CD4-positive, CD25-positive, alpha-beta regulatory T cell (primary cell): ENCODE measurements at regions not wholly inside any gene's neighbourhood (a gene's known extent, or its start where the extent isn't known, plus 50 kb on each side); places are given as distances from the start of the nearest gene placed in this dataset.
A peak's percentile ranks its signal among the peaks of the same experiment; 100 is the strongest.

ENCODE experiments used
- ATAC-seq, 2 donors: fragments of 150-1000 bp; cut with Tn5 transposase; one replicate each; pipeline ENCODE4 v1.10.0; 2021; ENCODE audit warnings: low read depth in 2 of 2, moderate number of reproducible peaks in 2 of 2, moderate library complexity in 1 of 2
- DNase-seq, 3 donors: peaks; one replicate each; pipeline versions ENCODE4 v3.0.0 to v3.0.0-alpha.2; 2012 to 2022; ENCODE audit warnings: mixed read lengths in 1 of 3
- H3K27ac ChIP-seq: one replicate; pipeline ENCODE4 v1.7.0; 2013; ENCODE audit warnings: mild to moderate bottlenecking, low read length; ENCODE audit not compliant: insufficient read depth, poor library complexity, severe bottlenecking
- H3K27me3 ChIP-seq: one replicate; pipeline ENCODE4 v1.7.0; 2013; ENCODE audit warnings: low read length; ENCODE audit not compliant: control insufficient read depth, insufficient read depth
- H3K36me3 ChIP-seq: one replicate; pipeline ENCODE4 v1.7.0; 2013; ENCODE audit warnings: mild to moderate bottlenecking, low read length, moderate library complexity; ENCODE audit not compliant: control insufficient read depth, insufficient read depth
- H3K4me1 ChIP-seq: 2 replicates; pipeline ENCODE4 v1.7.0; 2013; ENCODE audit warnings: mild to moderate bottlenecking, low read length; ENCODE audit not compliant: insufficient read depth, control insufficient read depth, poor library complexity, severe bottlenecking
- H3K4me3 ChIP-seq: one replicate; pipeline ENCODE4 v1.7.0; 2013; ENCODE audit warnings: low read depth, mild to moderate bottlenecking, low read length, moderate library complexity
- H3K9me3 ChIP-seq, 2 experiments: 1 replicate in 1 of 2; 2 replicates in 1 of 2; pipeline ENCODE4 v1.7.0; 2013; ENCODE audit warnings: low read length in 2 of 2, mild to moderate bottlenecking in 1 of 2, moderate library complexity in 1 of 2; ENCODE audit not compliant: control insufficient read depth in 2 of 2
- H3K27ac Mint-ChIP-seq, 3 donors: one replicate each; pipeline ENCODE4 v1.8.0; 2020 to 2022; ENCODE audit warnings: mild to moderate bottlenecking in 3 of 3, mixed read lengths in 3 of 3, moderate library complexity in 2 of 3
- H3K27me3 Mint-ChIP-seq: one replicate; pipeline ENCODE4 v1.8.0; 2022; ENCODE audit warnings: mild to moderate bottlenecking, mixed read lengths
- H3K36me3 Mint-ChIP-seq: one replicate; pipeline ENCODE4 v1.8.0; 2020; ENCODE audit warnings: mixed read lengths
- H3K4me1 Mint-ChIP-seq, 4 donors: one replicate each; pipeline ENCODE4 v1.8.0; 2020 to 2022; ENCODE audit warnings: mixed read lengths in 4 of 4, mild to moderate bottlenecking in 1 of 4
- H3K4me3 Mint-ChIP-seq, 4 donors: one replicate each; pipeline ENCODE4 v1.8.0; 2020 to 2022; ENCODE audit warnings: mild to moderate bottlenecking in 4 of 4, mixed read lengths in 4 of 4, moderate library complexity in 3 of 4
- H3K9me3 Mint-ChIP-seq, 7 donors: one replicate each; pipeline ENCODE4 v1.8.0; 2020 to 2022; ENCODE audit warnings: mixed read lengths in 7 of 7, mild to moderate bottlenecking in 3 of 7, moderate library complexity in 2 of 7

- H3K9me3 Mint-ChIP-seq = peaks cover 0 to 4% (median 0%) of the 10 kb centered on the region in 7 donors
- ATAC-seq = no peak
Measured at GRCh38 chr11:104541701-104542100, 356.6 kb downstream of the CASP12 start.

GRCh38 chr11:104538313-104538712 is 359.9 kb downstream of the CASP12 start:
- no peak overlapping the region for H3K4me3 ChIP-seq
- H3K36me3 ChIP-seq = no peaks in the 10 kb centered on the region
- peaks cover 0 to 1% (median 0%) of the 10 kb centered on the region in 7 donors for H3K9me3 Mint-ChIP-seq

More at GRCh38 chr11:104541701-104542100, 356.6 kb downstream of the CASP12 start:
- no peaks in the 10 kb centered on the region for H3K36me3 Mint-ChIP-seq
- H3K4me1 Mint-ChIP-seq = no peaks in the 10 kb centered on the region
- H3K27me3 ChIP-seq = no peaks in the 10 kb centered on the region
- no peak overlapping the region for H3K4me3 ChIP-seq
- DNase-seq = no peak
- H3K27ac ChIP-seq = no peak overlapping the region
- no peaks in the 10 kb centered on the region for H3K27me3 Mint-ChIP-seq
- H3K4me1 ChIP-seq = no peaks in the 10 kb centered on the region
- H3K27ac Mint-ChIP-seq = no peak overlapping the region
- H3K9me3 ChIP-seq = no peaks in the 10 kb centered on the region
- no peaks in the 10 kb centered on the region for H3K36me3 ChIP-seq
- no peak overlapping the region for H3K4me3 Mint-ChIP-seq

GRCh38 chr11:104534278-104534677 is 364.0 kb downstream of the CASP12 start:
- H3K9me3 Mint-ChIP-seq = no peaks in the 10 kb centered on the region
- no peaks in the 10 kb centered on the region for H3K36me3 ChIP-seq
- no peaks in the 10 kb centered on the region for H3K36me3 Mint-ChIP-seq
- H3K27me3 Mint-ChIP-seq = no peaks in the 10 kb centered on the region
- H3K4me3 ChIP-seq = no peak overlapping the region
- no peak overlapping the region for H3K27ac ChIP-seq
- no peaks in the 10 kb centered on the region for H3K4me1 Mint-ChIP-seq
- no peak overlapping the region for H3K4me3 Mint-ChIP-seq
- DNase-seq (no peak), ATAC-seq (no peak)
- H3K9me3 ChIP-seq = no peaks in the 10 kb centered on the region
- no peak overlapping the region for H3K27ac Mint-ChIP-seq
- no peaks in the 10 kb centered on the region for H3K27me3 ChIP-seq
- no peaks in the 10 kb centered on the region for H3K4me1 ChIP-seq

More at GRCh38 chr11:104538313-104538712, 359.9 kb downstream of the CASP12 start:
- Histone ChIP-seq H3K9me3 (no peaks in the 10 kb centered on the region), H3K4me1 (no peaks in the 10 kb centered on the region), H3K27ac (no peak overlapping the region), H3K27me3 (no peaks in the 10 kb centered on the region)
- Mint-ChIP-seq H3K27ac (no peak overlapping the region), H3K27me3 (no peaks in the 10 kb centered on the region), H3K4me1 (no peaks in the 10 kb centered on the region), H3K4me3 (no peak overlapping the region), H3K36me3 (no peaks in the 10 kb centered on the region)
- no peak for ATAC-seq
- DNase-seq = no peak

GRCh38 chr11:104531894-104532293 is 366.4 kb downstream of the CASP12 start:
- no peaks in the 10 kb centered on the region for H3K27me3 Mint-ChIP-seq
- Histone ChIP-seq H3K4me1 (no peaks in the 10 kb centered on the region), H3K27ac (no peak overlapping the region), H3K36me3 (no peaks in the 10 kb centered on the region), H3K27me3 (no peaks in the 10 kb centered on the region), H3K9me3 (no peaks in the 10 kb centered on the region), H3K4me3 (no peak overlapping the region)
- DNase-seq (no peak), ATAC-seq (no peak)
- no peaks in the 10 kb centered on the region for H3K4me1 Mint-ChIP-seq
- H3K27ac Mint-ChIP-seq = no peak overlapping the region
- H3K4me3 Mint-ChIP-seq = no peak overlapping the region
- no peaks in the 10 kb centered on the region for H3K9me3 Mint-ChIP-seq
- no peaks in the 10 kb centered on the region for H3K36me3 Mint-ChIP-seq

- no peak overlapping the region for H3K27ac Mint-ChIP-seq
- H3K36me3 ChIP-seq = no peaks in the 10 kb centered on the region
- no peak overlapping the region for H3K27ac ChIP-seq
- no peaks in the 10 kb centered on the region for H3K27me3 ChIP-seq
- H3K4me3 Mint-ChIP-seq = no peak overlapping the region
- peak; percentile 46 to 47 for ATAC-seq
- no peaks in the 10 kb centered on the region for H3K9me3 Mint-ChIP-seq
- H3K36me3 Mint-ChIP-seq = no peaks in the 10 kb centered on the region
- no peaks in the 10 kb centered on the region for H3K27me3 Mint-ChIP-seq
- no peak overlapping the region for H3K4me3 ChIP-seq
- H3K4me1 Mint-ChIP-seq = no peaks in the 10 kb centered on the region
- no peaks in the 10 kb centered on the region for H3K4me1 ChIP-seq
- peak in 2 of 3 donors; percentile 23 to 56 for DNase-seq
- H3K9me3 ChIP-seq = no peaks in the 10 kb centered on the region
Measured at GRCh38 chr11:104531075-104531474, 367.1 kb upstream of the PDGFD start.

- H3K27me3 Mint-ChIP-seq = no peaks in the 10 kb centered on the region
- H3K27ac ChIP-seq = no peak overlapping the region
Measured at GRCh38 chr11:104529906-104530305, 366.0 kb upstream of the PDGFD start.

GRCh38 chr11:104529213-104529612 is 365.3 kb upstream of the PDGFD start:
- Histone ChIP-seq H3K27ac (no peak overlapping the region), H3K27me3 (no peaks in the 10 kb centered on the region), H3K4me3 (no peak overlapping the region), H3K4me1 (no peaks in the 10 kb centered on the region), H3K9me3 (no peaks in the 10 kb centered on the region), H3K36me3 (no peaks in the 10 kb centered on the region)
- Mint-ChIP-seq H3K36me3 (no peaks in the 10 kb centered on the region), H3K4me1 (no peaks in the 10 kb centered on the region), H3K9me3 (no peaks in the 10 kb centered on the region), H3K27me3 (no peaks in the 10 kb centered on the region), H3K4me3 (no peak overlapping the region), H3K27ac (no peak overlapping the region)
- ATAC-seq (no peak), DNase-seq (no peak)

More at GRCh38 chr11:104529906-104530305, 366.0 kb upstream of the PDGFD start:
- Histone ChIP-seq H3K27me3 (no peaks in the 10 kb centered on the region), H3K4me3 (no peak overlapping the region), H3K4me1 (no peaks in the 10 kb centered on the region), H3K9me3 (no peaks in the 10 kb centered on the region), H3K36me3 (no peaks in the 10 kb centered on the region)
- DNase-seq (no peak), ATAC-seq (no peak)
- Mint-ChIP-seq H3K9me3 (no peaks in the 10 kb centered on the region), H3K27ac (no peak overlapping the region), H3K4me3 (no peak overlapping the region), H3K4me1 (no peaks in the 10 kb centered on the region), H3K36me3 (no peaks in the 10 kb centered on the region)

- no peaks in the 10 kb centered on the region for H3K27me3 ChIP-seq
- Mint-ChIP-seq H3K4me1 (no peaks in the 10 kb centered on the region), H3K9me3 (no peaks in the 10 kb centered on the region), H3K27me3 (no peaks in the 10 kb centered on the region), H3K36me3 (no peaks in the 10 kb centered on the region), H3K4me3 (no peak overlapping the region), H3K27ac (no peak overlapping the region)
- no peaks in the 10 kb centered on the region for H3K36me3 ChIP-seq
- no peaks in the 10 kb centered on the region for H3K9me3 ChIP-seq
- H3K27ac ChIP-seq = no peak overlapping the region
- ATAC-seq = no peak
- no peak for DNase-seq
- no peaks in the 10 kb centered on the region for H3K4me1 ChIP-seq
- H3K4me3 ChIP-seq = no peak overlapping the region
Measured at GRCh38 chr11:104526006-104526405, 362.1 kb upstream of the PDGFD start.
